ENCODE measurements at regions not wholly inside any gene's neighbourhood (a gene's known extent, or its start where the extent isn't known, plus 50 kb on each side); places are given as distances from the start of the nearest gene placed in this dataset.

GRCh38 chr4:137693641-137694040 lies 161.3 kb upstream of the PCDH18 start:
- TF ChIP-seq CTCF (IDR thresholded peaks at IDR 0.05; ENCODE audit: poor library complexity, severe bottlenecking) (no peak), TAF1 (IDR thresholded peaks at IDR 0.05; ENCODE audit: low read depth) (no peak), SMC3 (conservative IDR thresholded peaks at IDR 0.05; ENCODE audit: poor library complexity) (no peak), EZH2 (IDR thresholded peaks at IDR 0.05; ENCODE audit: borderline replicate concordance, insufficient read depth, low read length, poor library complexity, severe bottlenecking) (no peak), EP300 (conservative IDR thresholded peaks at IDR 0.05; ENCODE audit: poor library complexity, severe bottlenecking) (no peak), RAD21 (conservative IDR thresholded peaks at IDR 0.05) (no peak), POLR2AphosphoS5 (IDR thresholded peaks at IDR 0.05) (no peak), MXI1 (conservative IDR thresholded peaks at IDR 0.05; ENCODE audit: poor library complexity, severe bottlenecking) (no peak)
